Gastroesophageal sphincter (tissue), 4 donors: ENCODE measurements at regions not wholly inside any gene's neighbourhood (a gene's known extent, or its start where the extent isn't known, plus 50 kb on each side); places are given as distances from the start of the nearest gene placed in this dataset.

Experiments used
- ATAC-seq: fragments of 150-250 bp; one replicate; pipeline ENCODE4 v1.9.1; 2016; ENCODE audit warnings: mild to moderate bottlenecking, moderate library complexity
- H3K27ac ChIP-seq, 4 donors: fragments of 200-600 bp; sonication (generic) in 3 of 4; 1 replicate in 3 of 4; 2 replicates in 1 of 4; pipeline ENCODE4 v1.5.1; 2016 to 2019
- H3K27me3 ChIP-seq: fragments of 200-600 bp; sonication (generic); one replicate; pipeline ENCODE4 v1.5.1; 2019
- H3K36me3 ChIP-seq, 2 donors: fragments of 200-600 bp; sonication (generic); one replicate each; pipeline ENCODE4 v1.5.1; 2019; ENCODE audit warnings: control low read depth in 1 of 2
- H3K4me1 ChIP-seq, 3 donors: fragments of 200-600 bp; sonication (generic); 1 replicate in 2 of 3; 2 replicates in 1 of 3; pipeline ENCODE4 v1.5.1; 2016 to 2019; ENCODE audit warnings: control low read depth in 2 of 3
- H3K4me3 ChIP-seq, 2 donors: fragments of 200-600 bp; sonication (generic); one replicate each; pipeline ENCODE4 v1.5.1; 2019; ENCODE audit warnings: mild to moderate bottlenecking in 1 of 2, moderate library complexity in 1 of 2
- H3K9me3 ChIP-seq, 3 donors: fragments of 200-600 bp; sonication (generic); one replicate each; pipeline ENCODE4 v1.5.1; 2017 to 2019; ENCODE audit warnings: control low read depth in 2 of 3
- CTCF ChIP-seq, 4 experiments: fragments of 200-600 bp in 2 of 4; fragments of 450-650 bp in 2 of 4; sonication (generic) in 1 of 4; IDR thresholded peaks; one replicate each; pipeline ENCODE4 v1.5.1; 2017 to 2019; ENCODE audit warnings: antibody characterized with exemption in 4 of 4, mild to moderate bottlenecking in 2 of 4, moderate library complexity in 2 of 4
- EP300 ChIP-seq: sonication (generic); formaldehyde crosslinking; IDR thresholded peaks from one replicate; pipeline ENCODE4 v1.6.1; 2017; ENCODE audit warnings: antibody characterized with exemption, mild to moderate bottlenecking
- POLR2A ChIP-seq, 2 donors: fragments of 450-650 bp; IDR thresholded peaks; one replicate each; pipeline ENCODE4 v1.6.1; 2017; ENCODE audit warnings: antibody characterized with exemption in 2 of 2, mild to moderate bottlenecking in 2 of 2, moderate library complexity in 1 of 2
- POLR2AphosphoS5 ChIP-seq: sonication (generic); formaldehyde crosslinking; IDR thresholded peaks from one replicate; pipeline ENCODE4 v1.6.1; 2017; ENCODE audit warnings: antibody characterized with exemption
- WGBS, 2 donors: methylation state at CpG; one replicate each; pipeline ENCODE4 v1.1.5; 2018; ENCODE audit warnings: low coverage in 1 of 2; 5-methylcytosine and 5-hydroxymethylcytosine counted together

- 74 to 91% methylated on average over 1 of the region's 1 CpG for WGBS, 2 donors
- peaks cover 0 to 12% (median 5%) of the 10 kb centered on the region in 3 donors for H3K4me1 ChIP-seq
- H3K4me3 ChIP-seq = no peak overlapping the region
- H3K27me3 ChIP-seq = no peaks in the 10 kb centered on the region
- no peak for ATAC-seq
- TF ChIP-seq POLR2A (IDR thresholded peaks at IDR 0.05) (no peak), CTCF (IDR thresholded peaks at IDR 0.05) (no peak), POLR2AphosphoS5 (no peak), EP300 (no peak)
- no peaks in the 10 kb centered on the region for H3K36me3 ChIP-seq
- no peak overlapping the region for H3K27ac ChIP-seq
- H3K9me3 ChIP-seq = peaks cover 0 to 11% (median 0%) of the 10 kb centered on the region in 3 donors
Observed at GRCh38 chr12:108389544-108389943, 50.4 kb upstream of the CMKLR1 start.
